ENCODE measurements at regions not wholly inside any gene's neighbourhood (a gene's known extent, or its start where the extent isn't known, plus 50 kb on each side); places are given as distances from the start of the nearest gene placed in this dataset.

GRCh38 chr5:26563979-26564378 is 474.4 kb downstream of the CDH9 start:
- Histone ChIP-seq H3K4me1 (ENCODE audit: control insufficient read depth, insufficient read depth, low read length) (no peaks in the 10 kb centered on the region), H3K9me3 (ENCODE audit: control insufficient read depth, insufficient read depth, low read depth, low read length) (no peaks in the 10 kb centered on the region), H3K27ac (ENCODE audit: low read length) (no peak overlapping the region), H3K27me3 (ENCODE audit: control insufficient read depth, insufficient read depth, low read length) (no peaks in the 10 kb centered on the region), H3K4me3 (ENCODE audit: low read depth in 2 of 2, low read length in 2 of 2) (no peak overlapping the region), H3K36me3 (ENCODE audit: control insufficient read depth, insufficient read depth, low read length) (no peaks in the 10 kb centered on the region)
- in situ Hi-C loops (cut with HindIII; ENCODE audit: low pct_unique_long_range_greater_than_20kb, low sequenced_read_pairs) (no loop called here), intact Hi-C loops (cut with micrococcal nuclease; ENCODE audit: unreplicated experiment) (no loop called here)
- ATAC-seq, result no peak
- ChIA-PET POLR2A (no interaction called here), CTCF (interaction anchor here (0.7 kb wide), 1 partner anchor 890 kb away, joined by 5 read pairs; no protein-coding TSS in a partner anchor)
- no TSS peak for BruUV-seq (replicated peaks)
- DNase-seq (ENCODE audit: low read depth, low spot score), result no peak
- TF ChIP-seq SIN3A (IDR thresholded peaks at IDR 0.05; ENCODE audit: borderline replicate concordance, insufficient read depth, low read depth, low read length), result no peak

- intact Hi-C loops (cut with micrococcal nuclease; ENCODE audit: unreplicated experiment), result no loop called here
- Histone ChIP-seq H3K4me3 (ENCODE audit: low read depth in 2 of 2, low read length in 2 of 2) (no peak overlapping the region), H3K9me3 (ENCODE audit: control insufficient read depth, insufficient read depth, low read depth, low read length) (no peaks in the 10 kb centered on the region), H3K27ac (ENCODE audit: low read length) (no peak overlapping the region; the same call in 1 of the 2 replicates), H3K27me3 (ENCODE audit: control insufficient read depth, insufficient read depth, low read length) (no peaks in the 10 kb centered on the region), H3K36me3 (ENCODE audit: control insufficient read depth, insufficient read depth, low read length) (no peaks in the 10 kb centered on the region), H3K4me1 (ENCODE audit: control insufficient read depth, insufficient read depth, low read length) (peaks cover 4% of the 10 kb centered on the region; the same call in 1 of the 2 replicates)
- in situ Hi-C loops (cut with HindIII; ENCODE audit: low pct_unique_long_range_greater_than_20kb, low sequenced_read_pairs), result no loop called here
- no TSS peak for BruUV-seq (replicated peaks)
- ChIA-PET CTCF (no interaction called here), POLR2A (no interaction called here)
- ATAC-seq (peak; percentile 100), DNase-seq (ENCODE audit: low read depth, low spot score) (peak; percentile 48)
- 0 out of 4 replicates have a peak, but pooled peaks of 1 of the 2 experiments have one; percentile 21 for TF ChIP-seq REST (IDR thresholded peaks at IDR 0.05; ENCODE audit: insufficient read depth in 1 of 2, low read depth in 2 of 2, low read length in 1 of 2)
- peak; percentile 96 for TF ChIP-seq TCF7L2 (IDR thresholded peaks at IDR 0.05; ENCODE audit: low read depth, low read length)
- TF ChIP-seq CTCF (IDR thresholded peaks at IDR 0.05), result no peak
- peak; percentile 78 for TF ChIP-seq POLR2AphosphoS5 (IDR thresholded peaks at IDR 0.05; ENCODE audit: low read depth, low read length)
Observed at GRCh38 chr5:26553079-26553478, 485.3 kb downstream of the CDH9 start.

- ATAC-seq (no peak), DNase-seq (ENCODE audit: low read depth, low spot score) (no peak)
- intact Hi-C loops (cut with micrococcal nuclease; ENCODE audit: unreplicated experiment), result no loop called here
- in situ Hi-C loops (cut with HindIII; ENCODE audit: low pct_unique_long_range_greater_than_20kb, low sequenced_read_pairs), result no loop called here
- no peak overlapping the region for H3K4me3 ChIP-seq (ENCODE audit: low read depth in 2 of 2, low read length in 2 of 2)
- no peak overlapping the region for H3K27ac ChIP-seq (ENCODE audit: low read length)
- H3K27me3 ChIP-seq (ENCODE audit: control insufficient read depth, insufficient read depth, low read length), result no peaks in the 10 kb centered on the region
- CTCF ChIA-PET, result no interaction called here
- no peaks in the 10 kb centered on the region for H3K9me3 ChIP-seq (ENCODE audit: control insufficient read depth, insufficient read depth, low read depth, low read length)
- POLR2A ChIA-PET, result no interaction called here
- BruUV-seq (replicated peaks), result no TSS peak
- no peaks in the 10 kb centered on the region for H3K36me3 ChIP-seq (ENCODE audit: control insufficient read depth, insufficient read depth, low read length)
- TF ChIP-seq SIN3A (IDR thresholded peaks at IDR 0.05; ENCODE audit: borderline replicate concordance, insufficient read depth, low read depth, low read length), result no peak
- no peak for TF ChIP-seq TCF7L2 (IDR thresholded peaks at IDR 0.05; ENCODE audit: low read depth, low read length)
- H3K4me1 ChIP-seq (ENCODE audit: control insufficient read depth, insufficient read depth, low read length), result no peaks in the 10 kb centered on the region
Observed at GRCh38 chr5:26543987-26544386, 494.4 kb downstream of the CDH9 start.
